AG04449 (cell line): ENCODE measurements at regions not wholly inside any gene's neighbourhood (a gene's known extent, or its start where the extent isn't known, plus 50 kb on each side); places are given as distances from the start of the nearest gene placed in this dataset.

Experiments used
- CTCF ChIA-PET: fragments of 350-600 bp; formaldehyde crosslinking; extraction: SDS; loops from one replicate; lab custom pipeline; 2021; ENCODE audit warnings: antibody characterized with exemption; lab: Yijun Ruan, JAX
- POLR2A ChIA-PET: fragments of 400-600, 350-600 bp; formaldehyde crosslinking; extraction: SDS; loops from one replicate; lab custom pipeline; 2020; ENCODE audit warnings: antibody characterized with exemption, inconsistent platforms; lab: Yijun Ruan, JAX
- DNase-seq: peaks from one replicate; pipeline ENCODE4 v3.0.0-alpha.2; 2010; ENCODE audit warnings: low read depth, low spot score
- H3K4me3 ChIP-seq: 2 replicates; pipeline ENCODE4 v1.5.1; 2011; ENCODE audit warnings: low read depth, mild to moderate bottlenecking, control low read depth, low read length
- TF ChIP-seq, protein P1 (sequence below): IDR thresholded peaks from one replicate; pipeline ENCODE4 v1.5.1; 2011; ENCODE audit warnings: mild to moderate bottlenecking, moderate library complexity, low read length, control low read depth, inconsistent platforms; ENCODE audit not compliant: insufficient read depth; ENCODE audit errors: missing control alignments

DNA sequence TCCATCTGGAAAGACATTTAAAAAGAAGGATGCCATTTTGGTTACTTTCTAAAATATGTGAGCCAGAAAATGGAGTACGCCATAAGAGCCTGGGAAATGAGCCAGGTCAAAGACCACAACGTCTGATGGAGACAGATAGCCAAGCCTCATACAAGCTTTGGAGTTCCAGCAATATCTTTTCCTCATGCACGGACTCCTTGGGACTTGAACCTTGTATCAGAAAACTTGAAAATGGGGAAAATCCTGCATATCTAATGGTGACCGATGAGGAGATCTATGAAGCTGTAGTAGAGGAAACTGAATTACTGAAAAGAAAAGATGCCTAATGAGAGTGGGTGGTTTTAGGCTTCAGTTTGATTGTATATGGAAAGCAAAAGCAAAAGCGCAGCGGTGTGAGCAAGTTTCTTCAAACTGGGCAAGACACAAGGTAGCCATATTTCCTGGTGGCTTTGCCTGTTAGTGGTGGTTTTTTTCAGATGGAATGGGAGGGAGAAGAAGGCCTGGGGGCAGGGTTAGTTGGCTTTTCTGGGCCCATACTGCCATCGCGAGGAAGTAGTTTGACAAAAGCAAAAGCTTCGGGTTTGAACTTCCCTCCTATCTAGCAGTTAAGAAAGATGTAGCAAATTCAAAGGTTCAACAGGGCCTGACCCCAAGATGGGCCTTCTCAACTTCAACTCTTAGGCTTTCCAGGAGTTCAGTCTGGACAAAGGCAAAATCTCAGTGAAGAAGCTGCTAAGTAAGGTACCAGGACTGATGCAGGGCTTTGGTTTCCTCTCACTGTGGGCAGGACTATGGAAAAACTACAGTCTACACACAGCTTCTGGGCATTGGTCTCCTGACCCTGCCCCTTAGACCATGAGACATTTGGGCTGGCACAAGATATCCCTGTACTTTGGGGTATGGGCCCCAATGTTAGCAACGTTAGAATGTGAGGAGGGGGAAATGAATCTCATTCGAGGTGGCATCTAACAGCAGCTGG lies 210.0 kb upstream of the STK26 start:
- ChIA-PET CTCF (no interaction called here), POLR2A (no interaction called here)
- DNase-seq = no peak
- H3K4me3 ChIP-seq = no peak overlapping the region
- TF ChIP-seq, protein P1, sequence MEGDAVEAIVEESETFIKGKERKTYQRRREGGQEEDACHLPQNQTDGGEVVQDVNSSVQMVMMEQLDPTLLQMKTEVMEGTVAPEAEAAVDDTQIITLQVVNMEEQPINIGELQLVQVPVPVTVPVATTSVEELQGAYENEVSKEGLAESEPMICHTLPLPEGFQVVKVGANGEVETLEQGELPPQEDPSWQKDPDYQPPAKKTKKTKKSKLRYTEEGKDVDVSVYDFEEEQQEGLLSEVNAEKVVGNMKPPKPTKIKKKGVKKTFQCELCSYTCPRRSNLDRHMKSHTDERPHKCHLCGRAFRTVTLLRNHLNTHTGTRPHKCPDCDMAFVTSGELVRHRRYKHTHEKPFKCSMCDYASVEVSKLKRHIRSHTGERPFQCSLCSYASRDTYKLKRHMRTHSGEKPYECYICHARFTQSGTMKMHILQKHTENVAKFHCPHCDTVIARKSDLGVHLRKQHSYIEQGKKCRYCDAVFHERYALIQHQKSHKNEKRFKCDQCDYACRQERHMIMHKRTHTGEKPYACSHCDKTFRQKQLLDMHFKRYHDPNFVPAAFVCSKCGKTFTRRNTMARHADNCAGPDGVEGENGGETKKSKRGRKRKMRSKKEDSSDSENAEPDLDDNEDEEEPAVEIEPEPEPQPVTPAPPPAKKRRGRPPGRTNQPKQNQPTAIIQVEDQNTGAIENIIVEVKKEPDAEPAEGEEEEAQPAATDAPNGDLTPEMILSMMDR = no peak

DNA sequence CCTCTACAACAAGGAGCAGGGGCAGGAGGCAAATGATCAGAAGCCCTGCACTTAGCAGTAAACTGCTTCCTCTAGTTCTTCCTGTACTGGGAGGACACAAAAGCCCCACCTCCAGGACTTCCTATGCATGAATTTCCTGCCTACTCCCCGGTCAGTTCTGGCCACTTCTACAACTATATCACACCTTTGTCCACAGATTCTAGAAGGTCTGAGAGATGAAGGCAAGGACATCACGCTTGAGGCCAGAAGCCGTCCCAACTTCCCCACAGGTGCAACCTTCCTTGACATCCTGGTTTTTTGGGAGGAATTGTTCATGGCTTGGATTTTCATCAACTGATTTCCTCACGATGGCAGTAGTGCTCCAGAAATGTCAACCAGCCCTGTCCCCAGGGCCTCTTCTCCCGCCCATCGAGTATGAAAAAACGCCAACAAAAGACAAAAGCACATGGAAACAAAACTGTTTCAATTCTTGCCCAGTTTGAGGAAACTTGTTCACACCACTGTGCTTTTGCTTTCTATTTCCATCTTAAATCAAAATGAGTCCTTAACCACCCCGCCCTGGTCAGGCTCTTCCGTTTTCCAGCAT lies 206.5 kb upstream of the STK26 start:
- no peak overlapping the region for H3K4me3 ChIP-seq
- ChIA-PET POLR2A (no interaction called here), CTCF (no interaction called here)
- no peak for DNase-seq
- TF ChIP-seq, protein P1 = no peak

DNA sequence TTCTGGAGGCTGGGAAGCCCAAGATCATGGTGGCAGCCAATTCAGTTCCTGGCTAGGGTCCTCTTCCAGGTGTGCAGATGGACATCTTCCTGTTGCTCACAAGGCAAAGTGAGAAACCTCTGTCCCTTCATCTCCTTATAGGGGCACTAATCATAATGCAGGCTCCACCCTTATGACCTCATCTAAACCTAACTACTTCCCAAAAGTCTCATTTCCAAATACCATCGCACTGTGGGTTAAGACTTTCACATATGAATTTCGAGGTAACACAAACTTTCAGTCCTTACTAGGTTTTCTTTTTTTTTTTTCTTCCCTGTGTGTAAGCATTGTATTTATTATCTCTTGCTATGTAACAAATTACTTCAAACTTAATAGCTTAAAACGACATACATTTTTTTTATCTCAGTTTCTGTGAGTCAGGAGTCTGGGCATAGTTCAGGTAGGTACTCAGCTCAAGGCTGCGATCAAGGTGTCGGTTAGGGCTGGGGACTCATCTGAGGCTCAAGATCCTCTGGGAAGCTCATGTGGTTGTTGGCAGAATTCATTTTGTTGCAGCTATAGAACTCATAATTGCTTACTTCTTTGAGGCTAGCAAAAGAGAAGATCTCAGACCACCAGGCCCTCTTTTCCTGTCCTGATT lies 204.7 kb upstream of the STK26 start:
- CTCF ChIA-PET = no interaction called here
- POLR2A ChIA-PET = no interaction called here
- no peak for DNase-seq

DNA sequence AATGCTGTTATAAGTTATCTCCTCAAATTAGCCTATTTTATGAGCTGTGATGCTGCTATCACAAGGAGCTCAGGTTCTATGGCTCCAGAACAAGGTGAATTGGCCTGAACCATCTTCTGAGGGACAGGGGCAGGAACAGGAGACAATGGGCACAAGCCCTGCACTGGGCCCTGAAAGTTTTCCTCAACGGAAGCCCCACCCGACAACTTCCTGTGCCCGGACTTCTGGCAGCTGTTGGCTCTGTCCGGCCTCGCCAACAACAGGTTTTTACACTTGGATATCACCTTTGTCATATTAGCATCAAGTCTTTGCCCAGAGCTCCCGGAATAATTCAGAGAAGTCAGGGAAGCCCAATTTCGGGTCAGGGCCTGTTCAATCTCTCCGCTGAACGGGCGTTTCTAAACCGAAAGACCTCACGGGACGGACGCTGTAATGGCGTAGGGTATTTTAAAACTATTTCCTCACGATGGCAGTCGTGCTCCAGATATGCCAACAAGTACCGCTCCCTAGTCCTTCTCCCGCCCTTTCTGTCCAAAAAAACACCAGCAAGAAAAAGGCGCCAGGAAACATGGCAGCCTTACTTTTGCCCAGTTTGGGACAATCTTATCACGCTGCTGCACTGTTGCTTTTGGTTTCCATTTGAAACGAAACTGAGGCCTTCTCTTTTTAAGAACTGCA lies 201.0 kb upstream of the STK26 start:
- no peak for DNase-seq
- ChIA-PET POLR2A (no interaction called here), CTCF (no interaction called here)
- H3K4me3 ChIP-seq = no peak overlapping the region
- TF ChIP-seq, protein P1 = no peak

More for the DNA sequence above, 204.7 kb upstream of the STK26 start:
- TF ChIP-seq, protein P1 = no peak
- H3K4me3 ChIP-seq = no peak overlapping the region

DNA sequence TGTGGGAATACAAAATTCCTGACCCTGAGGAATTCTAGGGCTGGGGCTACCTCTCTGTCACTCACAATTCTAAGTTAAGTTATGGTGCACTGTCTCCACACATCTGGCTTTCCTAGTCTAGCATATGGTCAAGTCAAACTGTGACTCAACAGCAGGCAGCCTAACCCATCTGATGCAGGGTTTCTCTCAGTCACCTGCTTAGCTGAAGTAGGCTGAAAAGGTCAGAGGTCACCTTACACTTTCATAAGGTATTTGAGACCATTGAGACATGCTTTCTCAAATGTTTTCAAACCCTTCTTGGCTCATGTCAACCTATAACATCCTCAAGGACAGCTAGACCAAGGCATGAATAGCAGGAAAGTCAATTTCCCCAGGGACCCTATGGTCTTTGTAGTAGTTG lies 196.5 kb upstream of the STK26 start:
- no peak overlapping the region for H3K4me3 ChIP-seq
- DNase-seq = no peak
- TF ChIP-seq, protein P1 = no peak
- POLR2A ChIA-PET = no interaction called here
- CTCF ChIA-PET = no interaction called here

DNA sequence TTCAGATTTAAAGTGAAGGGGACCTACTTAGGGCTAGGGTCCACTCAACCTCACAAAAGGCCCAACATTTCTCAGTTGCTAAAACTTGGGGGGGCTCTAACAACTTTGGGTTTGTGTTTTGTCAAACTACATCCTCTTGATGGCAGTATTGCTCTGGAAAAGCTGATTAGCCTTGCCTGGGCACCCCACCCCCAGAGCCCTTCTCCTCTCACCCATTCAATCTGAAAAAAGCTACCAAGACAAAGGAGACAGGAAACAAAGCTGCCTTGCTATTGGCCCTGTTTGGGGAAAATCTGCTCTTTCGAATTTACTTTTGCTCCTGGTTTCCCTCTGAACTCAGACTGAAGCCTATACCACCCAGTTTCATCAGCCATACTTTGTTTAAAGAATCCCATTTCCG lies 195.2 kb upstream of the STK26 start:
- no peak overlapping the region for H3K4me3 ChIP-seq
- DNase-seq = no peak
- CTCF ChIA-PET = interaction anchor here (2.0 kb wide), 1 partner anchor 14 kb away, joined by 7 read pairs; no protein-coding TSS in a partner anchor
- TF ChIP-seq, protein P1 = no peak
- POLR2A ChIA-PET = no interaction called here
